Endothelial cell (in vitro differentiated cells): ENCODE measurements at regions not wholly inside any gene's neighbourhood (a gene's known extent, or its start where the extent isn't known, plus 50 kb on each side); places are given as distances from the start of the nearest gene placed in this dataset.

Source experiments
- DNase-seq: peaks from one replicate; pipeline ENCODE4 v3.0.0; 2021; ENCODE audit warnings: low spot score
- H3K27ac Mint-ChIP-seq: one replicate; pipeline ENCODE4 v1.8.0; 2021; ENCODE audit warnings: mixed read lengths, inconsistent platforms; ENCODE audit not compliant: unreplicated experiment
- H3K27me3 Mint-ChIP-seq: one replicate; pipeline ENCODE4 v1.8.0; 2021; ENCODE audit warnings: mild to moderate bottlenecking, moderate library complexity, mixed read lengths, inconsistent platforms; ENCODE audit not compliant: unreplicated experiment
- H3K36me3 Mint-ChIP-seq: one replicate; pipeline ENCODE4 v1.8.0; 2021; ENCODE audit warnings: mild to moderate bottlenecking, low read depth, mixed read lengths, inconsistent platforms; ENCODE audit not compliant: unreplicated experiment
- H3K4me1 Mint-ChIP-seq: one replicate; pipeline ENCODE4 v1.8.0; 2021; ENCODE audit warnings: mild to moderate bottlenecking, mixed read lengths, inconsistent platforms; ENCODE audit not compliant: unreplicated experiment
- H3K4me3 Mint-ChIP-seq: one replicate; pipeline ENCODE4 v1.8.0; 2021; ENCODE audit warnings: mild to moderate bottlenecking, mixed read lengths, inconsistent platforms; ENCODE audit not compliant: unreplicated experiment
- H3K9me3 Mint-ChIP-seq: one replicate; pipeline ENCODE4 v1.8.0; 2021; ENCODE audit warnings: mixed read lengths, inconsistent platforms; ENCODE audit not compliant: unreplicated experiment
- TF ChIP-seq, protein P1 (sequence below): fragments of 200-600 bp; sonication (generic); IDR thresholded peaks from one replicate; pipeline ENCODE4 v1.5.0; 2021; ENCODE audit warnings: antibody characterized with exemption; ENCODE audit not compliant: unreplicated experiment

DNA sequence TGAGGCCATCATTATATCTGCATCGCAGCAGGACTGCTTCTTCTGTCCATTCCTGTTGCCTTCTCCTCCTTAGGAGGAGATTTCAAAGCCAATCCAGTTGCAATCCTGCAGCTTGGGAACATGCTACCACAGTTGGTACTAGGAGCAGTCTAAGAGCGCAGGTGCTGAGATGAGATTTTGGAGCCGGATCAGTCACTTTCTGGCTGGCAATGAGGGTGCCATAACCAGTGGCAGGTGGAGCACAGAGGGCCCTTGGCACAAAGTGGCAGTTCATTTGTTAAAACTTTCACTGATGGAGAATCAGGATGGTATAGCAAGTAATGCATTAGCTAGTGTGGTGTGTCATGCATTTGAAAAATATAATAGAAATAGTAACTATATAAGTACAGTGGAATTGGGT, 173.7 kb upstream of the ATP5MC3 start:
- Mint-ChIP-seq H3K4me3 (no peak overlapping the region), H3K9me3 (no peaks in the 10 kb centered on the region), H3K27ac (no peak overlapping the region), H3K4me1 (peaks cover 2% of the 10 kb centered on the region), H3K27me3 (peaks cover 5% of the 10 kb centered on the region), H3K36me3 (no peaks in the 10 kb centered on the region)
- TF ChIP-seq, protein P1, sequence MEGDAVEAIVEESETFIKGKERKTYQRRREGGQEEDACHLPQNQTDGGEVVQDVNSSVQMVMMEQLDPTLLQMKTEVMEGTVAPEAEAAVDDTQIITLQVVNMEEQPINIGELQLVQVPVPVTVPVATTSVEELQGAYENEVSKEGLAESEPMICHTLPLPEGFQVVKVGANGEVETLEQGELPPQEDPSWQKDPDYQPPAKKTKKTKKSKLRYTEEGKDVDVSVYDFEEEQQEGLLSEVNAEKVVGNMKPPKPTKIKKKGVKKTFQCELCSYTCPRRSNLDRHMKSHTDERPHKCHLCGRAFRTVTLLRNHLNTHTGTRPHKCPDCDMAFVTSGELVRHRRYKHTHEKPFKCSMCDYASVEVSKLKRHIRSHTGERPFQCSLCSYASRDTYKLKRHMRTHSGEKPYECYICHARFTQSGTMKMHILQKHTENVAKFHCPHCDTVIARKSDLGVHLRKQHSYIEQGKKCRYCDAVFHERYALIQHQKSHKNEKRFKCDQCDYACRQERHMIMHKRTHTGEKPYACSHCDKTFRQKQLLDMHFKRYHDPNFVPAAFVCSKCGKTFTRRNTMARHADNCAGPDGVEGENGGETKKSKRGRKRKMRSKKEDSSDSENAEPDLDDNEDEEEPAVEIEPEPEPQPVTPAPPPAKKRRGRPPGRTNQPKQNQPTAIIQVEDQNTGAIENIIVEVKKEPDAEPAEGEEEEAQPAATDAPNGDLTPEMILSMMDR: no peak
- DNase-seq: no peak

DNA sequence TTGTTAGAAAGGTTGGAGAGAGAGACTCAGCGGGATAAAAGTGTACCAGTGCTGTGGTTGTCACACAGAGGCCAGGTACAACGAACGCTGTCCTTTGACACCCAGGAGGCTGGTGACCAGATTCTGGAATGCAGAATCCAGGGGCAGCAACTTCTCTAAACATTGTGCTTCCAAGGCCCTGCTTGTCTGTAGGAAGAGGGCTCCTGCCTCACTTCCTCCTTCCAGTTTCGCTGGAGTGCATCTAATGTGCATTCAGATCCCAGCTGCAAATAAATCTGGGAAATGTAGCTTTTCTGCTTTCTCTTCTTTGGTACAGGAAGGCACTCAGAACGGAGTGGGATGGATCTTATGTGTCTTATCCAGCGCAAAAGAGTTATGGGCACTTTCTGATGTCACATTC, 171.8 kb upstream of the ATP5MC3 start:
- no peak overlapping the region for H3K27ac Mint-ChIP-seq
- no peaks in the 10 kb centered on the region for H3K36me3 Mint-ChIP-seq

DNA sequence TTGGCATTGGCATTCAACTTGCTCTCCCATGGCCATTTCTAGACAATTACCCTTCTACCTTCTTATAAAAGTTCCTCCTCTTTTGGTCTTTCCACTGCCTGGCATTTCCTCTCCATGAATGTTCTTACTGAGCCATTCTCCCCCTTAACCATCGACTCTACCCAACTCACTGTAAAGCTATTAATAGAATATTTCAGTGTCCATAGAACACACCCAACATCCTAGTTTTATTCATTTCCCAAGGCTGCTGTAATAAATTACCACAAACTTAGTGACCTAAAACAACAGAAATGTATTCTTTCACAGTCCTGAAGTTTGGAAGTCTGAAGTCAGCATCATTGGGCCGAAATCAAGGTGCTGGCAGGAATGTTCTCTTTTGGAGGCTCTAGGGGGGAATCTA, 170.0 kb upstream of the ATP5MC3 start:
- no peaks in the 10 kb centered on the region for H3K9me3 Mint-ChIP-seq
- no peak overlapping the region for H3K27ac Mint-ChIP-seq
- no peak for DNase-seq
- H3K4me3 Mint-ChIP-seq: no peak overlapping the region
- peaks cover 3% of the 10 kb centered on the region for H3K27me3 Mint-ChIP-seq
- H3K36me3 Mint-ChIP-seq: no peaks in the 10 kb centered on the region
- TF ChIP-seq, protein P1: no peak
- peaks cover 2% of the 10 kb centered on the region for H3K4me1 Mint-ChIP-seq

More for the DNA sequence above, 171.8 kb upstream of the ATP5MC3 start:
- TF ChIP-seq, protein P1: no peak
- Mint-ChIP-seq H3K9me3 (no peaks in the 10 kb centered on the region), H3K4me1 (peaks cover 2% of the 10 kb centered on the region), H3K4me3 (no peak overlapping the region), H3K27me3 (peaks cover 5% of the 10 kb centered on the region)
- no peak for DNase-seq

DNA sequence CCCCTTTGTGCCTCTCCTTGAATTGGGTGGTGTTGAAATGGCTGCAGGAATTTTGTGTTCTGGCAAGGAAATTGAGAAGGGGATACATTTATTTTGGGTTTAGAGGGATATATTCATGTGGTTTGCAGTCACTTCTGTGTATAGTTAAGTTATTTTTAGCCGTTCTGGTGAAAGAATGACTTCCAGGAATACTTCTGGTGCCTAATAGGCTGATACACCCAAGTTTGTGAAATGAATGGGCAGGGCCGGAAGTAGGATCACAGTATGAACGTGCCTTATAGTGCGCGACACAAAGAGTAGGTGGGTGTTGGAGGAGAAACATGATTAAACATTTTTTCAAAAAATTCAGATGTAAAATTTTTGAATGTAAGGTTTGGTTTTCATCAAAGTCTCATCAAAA, 168.6 kb upstream of the ATP5MC3 start:
- DNase-seq: no peak
- TF ChIP-seq, protein P1: no peak
- H3K9me3 Mint-ChIP-seq: no peaks in the 10 kb centered on the region
- no peaks in the 10 kb centered on the region for H3K36me3 Mint-ChIP-seq
- peaks cover 2% of the 10 kb centered on the region for H3K4me1 Mint-ChIP-seq
- H3K27me3 Mint-ChIP-seq: peaks cover 3% of the 10 kb centered on the region
- H3K4me3 Mint-ChIP-seq: no peak overlapping the region
- no peak overlapping the region for H3K27ac Mint-ChIP-seq

DNA sequence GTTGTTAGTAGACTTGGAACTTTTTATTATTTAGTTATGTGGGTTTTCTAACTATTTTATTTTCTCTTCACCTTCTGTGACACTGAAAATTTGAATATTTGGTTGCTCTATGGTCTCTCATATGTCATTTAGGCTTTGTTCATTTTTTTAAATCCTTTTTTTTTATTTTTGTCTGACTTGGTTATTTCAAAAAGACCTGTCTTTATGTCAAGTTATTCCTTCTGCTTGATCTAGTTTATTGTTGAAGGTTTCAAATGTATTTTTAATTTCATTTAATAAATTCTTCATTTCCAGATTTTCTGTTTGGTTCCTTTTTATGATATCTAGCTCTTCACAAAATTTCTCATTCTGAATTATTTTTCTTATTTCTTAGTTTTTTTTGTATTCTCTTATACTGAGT, 160.6 kb upstream of the ATP5MC3 start:
- Mint-ChIP-seq H3K9me3 (no peaks in the 10 kb centered on the region), H3K36me3 (no peaks in the 10 kb centered on the region), H3K27me3 (peaks cover 3% of the 10 kb centered on the region), H3K27ac (no peak overlapping the region), H3K4me3 (no peak overlapping the region), H3K4me1 (no peaks in the 10 kb centered on the region)
- TF ChIP-seq, protein P1: no peak
- no peak for DNase-seq
